C4-2B (cell line): ENCODE measurements at regions not wholly inside any gene's neighbourhood (a gene's known extent, or its start where the extent isn't known, plus 50 kb on each side); places are given as distances from the start of the nearest gene placed in this dataset.
"Not testable (repeated sequence)": the region's sequence is repeated elsewhere in the genome, so short reads cannot be mapped to it uniquely, and the experiment has no call there.

ENCODE experiments used
- ZFX ChIP-seq: fragments of 450-650 bp; IDR thresholded peaks from 2 replicates; pipeline ENCODE4 v1.6.1; 2017
- TF ChIP-seq, protein P1 (sequence below): fragments of 450-650 bp; conservative IDR thresholded peaks from 2 replicates; pipeline ENCODE4 v1.5.1; 2017; ENCODE audit warnings: mild to moderate bottlenecking

DNA sequence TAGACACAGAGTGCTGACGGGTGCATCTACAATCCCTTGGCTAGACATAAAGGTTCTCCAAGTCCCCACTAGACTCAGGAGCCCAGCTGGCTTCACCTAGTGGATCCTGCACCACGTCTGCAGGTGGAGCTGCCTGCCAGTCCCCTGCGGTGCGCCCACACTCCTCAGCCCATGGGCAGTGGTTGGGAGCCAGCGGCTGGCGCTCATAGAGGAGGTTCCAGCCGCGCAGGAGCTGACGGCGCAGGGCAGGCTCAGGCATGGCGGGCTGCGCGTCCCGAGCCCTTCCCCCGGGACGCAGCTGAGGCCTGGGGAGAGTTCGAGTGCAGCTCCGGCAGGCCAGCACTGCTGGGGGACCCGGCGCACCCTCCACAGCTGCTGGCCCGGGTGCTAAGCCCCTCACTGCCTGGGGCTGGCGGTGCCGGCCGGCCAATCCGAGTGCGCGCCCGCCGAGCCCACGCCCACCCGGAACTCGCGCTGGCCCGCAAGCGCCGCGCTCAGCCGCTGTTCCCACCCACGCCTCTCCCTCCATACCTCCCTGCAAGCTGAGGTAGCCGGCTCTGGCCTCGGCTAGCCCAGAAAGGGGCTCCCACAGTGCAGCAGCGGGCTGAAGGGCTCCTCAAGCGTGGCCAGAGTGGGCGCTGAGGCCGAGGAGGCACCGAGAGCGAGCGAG, 1364.5 kb upstream of the WWC1 start:
- TF ChIP-seq, protein P1, sequence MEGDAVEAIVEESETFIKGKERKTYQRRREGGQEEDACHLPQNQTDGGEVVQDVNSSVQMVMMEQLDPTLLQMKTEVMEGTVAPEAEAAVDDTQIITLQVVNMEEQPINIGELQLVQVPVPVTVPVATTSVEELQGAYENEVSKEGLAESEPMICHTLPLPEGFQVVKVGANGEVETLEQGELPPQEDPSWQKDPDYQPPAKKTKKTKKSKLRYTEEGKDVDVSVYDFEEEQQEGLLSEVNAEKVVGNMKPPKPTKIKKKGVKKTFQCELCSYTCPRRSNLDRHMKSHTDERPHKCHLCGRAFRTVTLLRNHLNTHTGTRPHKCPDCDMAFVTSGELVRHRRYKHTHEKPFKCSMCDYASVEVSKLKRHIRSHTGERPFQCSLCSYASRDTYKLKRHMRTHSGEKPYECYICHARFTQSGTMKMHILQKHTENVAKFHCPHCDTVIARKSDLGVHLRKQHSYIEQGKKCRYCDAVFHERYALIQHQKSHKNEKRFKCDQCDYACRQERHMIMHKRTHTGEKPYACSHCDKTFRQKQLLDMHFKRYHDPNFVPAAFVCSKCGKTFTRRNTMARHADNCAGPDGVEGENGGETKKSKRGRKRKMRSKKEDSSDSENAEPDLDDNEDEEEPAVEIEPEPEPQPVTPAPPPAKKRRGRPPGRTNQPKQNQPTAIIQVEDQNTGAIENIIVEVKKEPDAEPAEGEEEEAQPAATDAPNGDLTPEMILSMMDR: not testable (repeated sequence)
- TF ChIP-seq ZFX: not testable (repeated sequence)
